Ovary (tissue), 7 donors: ENCODE measurements at regions not wholly inside any gene's neighbourhood (a gene's known extent, or its start where the extent isn't known, plus 50 kb on each side); places are given as distances from the start of the nearest gene placed in this dataset.

Source experiments
- DNase-seq, 5 donors: peaks; one replicate each; pipeline ENCODE4 v3.0.0-alpha.2; 2019 to 2020
- H3K27ac ChIP-seq, 2 donors: fragments of 200-600 bp; one replicate each; pipeline versions ENCODE4 v1.5.1 to v1.8.0; 2019 to 2022
- H3K27me3 ChIP-seq: fragments of 200-600 bp; one replicate; pipeline ENCODE4 v1.8.0; 2022
- H3K36me3 ChIP-seq: fragments of 200-600 bp; sonication (generic); one replicate; pipeline ENCODE4 v1.5.1; 2019
- H3K4me1 ChIP-seq: one replicate; pipeline ENCODE4 v1.8.1; 2013; ENCODE audit warnings: mild to moderate bottlenecking, moderate library complexity; ENCODE audit not compliant: insufficient read depth
- H3K4me3 ChIP-seq: fragments of 200-600 bp; sonication (generic); one replicate; pipeline ENCODE4 v1.5.1; 2017
- H3K9me3 ChIP-seq, 2 donors: fragments of 200-600 bp in 1 of 2; sonication (generic) in 1 of 2; one replicate each; pipeline versions ENCODE4 v1.5.1 to v1.8.1; 2013 to 2019; ENCODE audit warnings: mild to moderate bottlenecking in 1 of 2, moderate library complexity in 1 of 2
- EP300 ChIP-seq: sonication (generic); formaldehyde crosslinking; IDR thresholded peaks from one replicate; pipeline ENCODE4 v1.6.1; 2017; ENCODE audit warnings: antibody characterized with exemption
- POLR2A ChIP-seq: fragments of 450-650 bp; IDR thresholded peaks from one replicate; pipeline ENCODE4 v1.6.1; 2017; ENCODE audit warnings: antibody characterized with exemption, mild to moderate bottlenecking, moderate library complexity
- WGBS, 3 donors: extraction: QIAGEN DNeasy Blood & Tissue Kit in 1 of 3; methylation state at CpG; one replicate each; pipeline versions ENCODE4 v1.1.5 to v1.1.7; 2013 to 2017; 5-methylcytosine and 5-hydroxymethylcytosine counted together
- intact Hi-C, 4 donors: fragments of 100-400 bp; cut with DNase I; formaldehyde crosslinking; loops; one replicate each; pipeline versions ENCODE4 v1.11.0 to v1.15.1; 2022 to 2023
- TF ChIP-seq, protein P1 (sequence below), 3 donors: fragments of 450-650 bp in 2 of 3; fragments of 200-600 bp in 1 of 3; IDR thresholded peaks; one replicate each; pipeline versions ENCODE4 v1.5.1 to v1.8.0; 2016 to 2022; ENCODE audit warnings: antibody characterized with exemption in 3 of 3, mild to moderate bottlenecking in 1 of 3
- donor health status: DM: no; HTN: no; CAD: no; lungs with moderate emphysema.
- donor health status: DM: no; HTN: no; CAD: no.
- donor health status: Bipolar disorder and iron deficiency.
- donor health status: DM: no; HTN: no; CAD: no.
- donor health status: DM: yes; HTN: yes; CAD: no.

DNA sequence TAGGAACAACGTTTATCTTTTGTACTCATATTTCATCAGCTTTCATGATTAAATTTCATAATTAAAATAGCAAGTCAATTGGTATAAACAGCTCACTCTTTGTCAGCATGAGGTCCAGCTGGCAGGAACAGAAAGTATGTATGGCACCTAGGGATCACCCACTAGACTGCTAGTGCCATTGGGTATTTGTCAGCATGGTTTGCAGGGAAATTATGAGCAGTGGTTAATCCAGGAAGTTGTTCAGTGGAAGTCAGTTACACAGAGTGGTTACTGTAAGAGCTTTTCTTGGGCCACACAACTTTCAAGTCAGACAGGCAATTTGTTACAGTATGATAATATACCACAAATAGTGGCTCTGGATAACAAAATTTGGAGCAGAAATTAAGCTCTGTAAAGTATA, 340.3 kb upstream of the RGS6 start:
- TF ChIP-seq POLR2A, result no peak
- TF ChIP-seq EP300, result no peak
- TF ChIP-seq, protein P1, sequence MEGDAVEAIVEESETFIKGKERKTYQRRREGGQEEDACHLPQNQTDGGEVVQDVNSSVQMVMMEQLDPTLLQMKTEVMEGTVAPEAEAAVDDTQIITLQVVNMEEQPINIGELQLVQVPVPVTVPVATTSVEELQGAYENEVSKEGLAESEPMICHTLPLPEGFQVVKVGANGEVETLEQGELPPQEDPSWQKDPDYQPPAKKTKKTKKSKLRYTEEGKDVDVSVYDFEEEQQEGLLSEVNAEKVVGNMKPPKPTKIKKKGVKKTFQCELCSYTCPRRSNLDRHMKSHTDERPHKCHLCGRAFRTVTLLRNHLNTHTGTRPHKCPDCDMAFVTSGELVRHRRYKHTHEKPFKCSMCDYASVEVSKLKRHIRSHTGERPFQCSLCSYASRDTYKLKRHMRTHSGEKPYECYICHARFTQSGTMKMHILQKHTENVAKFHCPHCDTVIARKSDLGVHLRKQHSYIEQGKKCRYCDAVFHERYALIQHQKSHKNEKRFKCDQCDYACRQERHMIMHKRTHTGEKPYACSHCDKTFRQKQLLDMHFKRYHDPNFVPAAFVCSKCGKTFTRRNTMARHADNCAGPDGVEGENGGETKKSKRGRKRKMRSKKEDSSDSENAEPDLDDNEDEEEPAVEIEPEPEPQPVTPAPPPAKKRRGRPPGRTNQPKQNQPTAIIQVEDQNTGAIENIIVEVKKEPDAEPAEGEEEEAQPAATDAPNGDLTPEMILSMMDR (IDR thresholded peaks at IDR 0.05), result no peak
- DNase-seq, result no peak
- no peaks in the 10 kb centered on the region for H3K36me3 ChIP-seq
- no peak overlapping the region for H3K4me3 ChIP-seq
- H3K9me3 ChIP-seq, result no peaks in the 10 kb centered on the region
- no peak overlapping the region for H3K27ac ChIP-seq
- H3K4me1 ChIP-seq, result no peaks in the 10 kb centered on the region
- no peaks in the 10 kb centered on the region for H3K27me3 ChIP-seq
- 31 to 42% (median 40%) methylated on average over 1 of the region's 1 CpG for WGBS, 3 donors
- intact Hi-C loops, result no loop called here

DNA sequence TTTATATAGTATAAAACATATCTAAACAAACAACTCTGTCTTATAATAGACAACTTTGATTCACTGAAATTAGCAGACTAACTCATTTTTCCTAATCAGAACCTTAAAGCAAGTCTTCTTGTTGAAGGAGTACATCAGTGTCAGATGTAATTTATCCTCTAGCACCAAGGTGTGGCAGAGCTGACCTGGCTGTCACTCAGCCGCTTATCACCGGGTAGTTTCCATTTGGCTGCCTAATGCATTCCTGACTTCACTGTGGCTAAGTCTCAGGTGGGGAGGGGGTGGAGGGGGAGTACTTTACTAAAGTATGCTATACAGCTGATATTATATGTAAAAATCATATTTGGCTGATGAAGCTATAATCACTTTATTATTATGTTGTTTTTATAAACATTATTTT, 339.9 kb upstream of the RGS6 start:
- H3K4me1 ChIP-seq, result no peaks in the 10 kb centered on the region
- WGBS, 3 donors, result 75 to 78% (median 77%) methylated on average over 2 of the region's 2 CpGs
- H3K36me3 ChIP-seq, result no peaks in the 10 kb centered on the region
- H3K4me3 ChIP-seq, result no peak overlapping the region
- H3K9me3 ChIP-seq, result no peaks in the 10 kb centered on the region
- no peak for DNase-seq
- intact Hi-C loops, result no loop called here
- H3K27me3 ChIP-seq, result no peaks in the 10 kb centered on the region
- TF ChIP-seq POLR2A (no peak), EP300 (no peak)
- TF ChIP-seq, protein P1 (IDR thresholded peaks at IDR 0.05), result no peak
- H3K27ac ChIP-seq, result no peak overlapping the region

DNA sequence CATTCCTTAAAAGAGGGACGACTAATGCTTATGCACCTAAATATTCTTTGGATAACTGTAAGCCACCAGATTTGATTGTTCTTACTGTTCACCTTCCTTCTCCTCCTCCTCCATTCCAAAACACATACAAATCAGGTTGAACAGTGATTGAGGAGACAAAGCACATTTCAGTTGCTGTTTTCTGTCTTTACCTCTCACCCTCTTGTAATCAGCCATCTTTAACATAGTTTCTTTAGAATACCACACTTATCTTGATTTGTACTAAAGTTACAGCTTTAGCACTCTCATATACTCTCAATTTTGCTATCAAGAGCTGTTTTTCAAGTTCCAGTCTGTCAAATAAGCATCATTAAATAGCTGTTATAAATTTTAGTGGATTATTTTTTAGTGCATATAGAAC, 338.3 kb upstream of the RGS6 start:
- Histone ChIP-seq H3K36me3 (no peaks in the 10 kb centered on the region), H3K27ac (no peak overlapping the region), H3K9me3 (no peaks in the 10 kb centered on the region), H3K27me3 (no peaks in the 10 kb centered on the region), H3K4me3 (no peak overlapping the region), H3K4me1 (no peaks in the 10 kb centered on the region)
- TF ChIP-seq, protein P1 (IDR thresholded peaks at IDR 0.05), result no peak
- TF ChIP-seq EP300 (no peak), POLR2A (no peak)
- 89 to 100% (median 90%) methylated on average over 1 of the region's 1 CpG for WGBS, 3 donors
- DNase-seq, result no peak
- intact Hi-C loops, result no loop called here

DNA sequence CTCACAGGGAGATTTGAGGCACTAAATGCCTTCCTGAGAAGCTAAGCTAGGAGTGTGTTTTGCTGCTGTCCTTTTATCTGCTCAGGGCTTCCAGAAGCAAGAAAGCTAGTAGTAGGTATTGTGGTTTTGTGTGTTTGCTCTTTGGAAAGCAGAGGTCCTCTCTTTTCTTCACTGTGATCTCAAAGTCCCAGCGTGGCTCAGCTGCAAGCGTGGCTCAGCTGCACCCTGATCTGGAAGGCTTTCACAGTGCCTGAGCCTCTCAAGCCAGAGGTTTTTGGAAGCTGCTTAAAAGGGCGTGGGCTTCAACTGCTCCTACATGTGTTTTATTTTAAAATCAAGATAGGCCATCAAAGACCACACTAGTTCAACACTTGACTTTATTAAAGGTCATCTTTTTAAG, 337.4 kb upstream of the RGS6 start:
- Histone ChIP-seq H3K36me3 (no peaks in the 10 kb centered on the region), H3K4me1 (no peaks in the 10 kb centered on the region), H3K27ac (no peak overlapping the region), H3K9me3 (no peaks in the 10 kb centered on the region), H3K27me3 (no peaks in the 10 kb centered on the region), H3K4me3 (no peak overlapping the region)
- no peak for DNase-seq
- TF ChIP-seq POLR2A, result no peak
- WGBS, 3 donors, result 19 to 35% (median 35%) methylated on average over 3 of the region's 3 CpGs
- intact Hi-C loops, result no loop called here

DNA sequence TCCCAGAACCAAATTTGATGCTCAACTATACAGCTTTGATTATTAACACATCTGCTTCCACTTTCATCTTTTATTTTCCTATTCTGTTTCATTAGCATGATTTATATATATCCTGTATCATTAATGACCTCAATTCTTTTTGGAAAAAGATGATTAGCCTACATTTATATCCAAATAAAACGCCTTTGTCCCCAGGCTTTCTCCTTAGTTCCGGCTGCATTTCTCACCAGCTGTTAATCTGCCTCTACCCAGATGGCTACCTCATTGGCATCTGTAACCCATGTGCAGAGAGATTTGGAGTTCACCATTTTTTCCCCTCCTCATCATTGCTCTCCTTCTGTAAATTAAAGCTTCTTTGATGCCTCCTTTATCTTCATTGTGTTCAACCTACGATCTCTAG, 336.8 kb upstream of the RGS6 start:
- Histone ChIP-seq H3K9me3 (no peaks in the 10 kb centered on the region), H3K36me3 (no peaks in the 10 kb centered on the region), H3K27me3 (no peaks in the 10 kb centered on the region), H3K4me3 (no peak overlapping the region), H3K27ac (no peak overlapping the region), H3K4me1 (no peaks in the 10 kb centered on the region)
- 83 to 88% (median 86%) methylated on average over 3 of the region's 3 CpGs for WGBS, 3 donors
- intact Hi-C loops, result no loop called here
- DNase-seq, result no peak
- no peak for TF ChIP-seq EP300
- TF ChIP-seq, protein P1 (IDR thresholded peaks at IDR 0.05), result no peak
- TF ChIP-seq POLR2A, result no peak
